Glutamatergic neuron (in vitro differentiated cells): ENCODE measurements at regions not wholly inside any gene's neighbourhood (a gene's known extent, or its start where the extent isn't known, plus 50 kb on each side); places are given as distances from the start of the nearest gene placed in this dataset.

Experiments
- DNase-seq: peaks from one replicate; pipeline ENCODE4 v3.0.0; 2022
- H3K27ac Mint-ChIP-seq: one replicate; pipeline ENCODE4 v1.8.0; 2020; ENCODE audit warnings: mild to moderate bottlenecking, mixed read lengths, inconsistent platforms; ENCODE audit not compliant: unreplicated experiment
- H3K27me3 Mint-ChIP-seq: one replicate; pipeline ENCODE4 v1.8.0; 2020; ENCODE audit warnings: mild to moderate bottlenecking, moderate library complexity, mixed read lengths, inconsistent platforms; ENCODE audit not compliant: unreplicated experiment
- H3K36me3 Mint-ChIP-seq: one replicate; pipeline ENCODE4 v1.8.0; 2020; ENCODE audit warnings: mild to moderate bottlenecking, mixed read lengths, inconsistent platforms; ENCODE audit not compliant: unreplicated experiment
- H3K4me1 Mint-ChIP-seq: one replicate; pipeline ENCODE4 v1.8.0; 2020; ENCODE audit warnings: mild to moderate bottlenecking, low read depth, mixed read lengths, inconsistent platforms; ENCODE audit not compliant: unreplicated experiment
- H3K4me3 Mint-ChIP-seq: one replicate; pipeline ENCODE4 v1.8.0; 2020; ENCODE audit warnings: mild to moderate bottlenecking, mixed read lengths, inconsistent platforms; ENCODE audit not compliant: unreplicated experiment
- H3K9me3 Mint-ChIP-seq: one replicate; pipeline ENCODE4 v1.8.0; 2020; ENCODE audit warnings: mild to moderate bottlenecking, moderate library complexity, mixed read lengths, inconsistent platforms; ENCODE audit not compliant: unreplicated experiment
- CTCF ChIP-seq: fragments of 200-600 bp; sonication (generic); IDR thresholded peaks from one replicate; pipeline ENCODE4 v1.5.0; 2021; ENCODE audit not compliant: partially characterized antibody, unreplicated experiment

GRCh38 chr22:46050916-46051614, 74.1 kb upstream of the WNT7B start:
- H3K4me3 Mint-ChIP-seq: no peak overlapping the region
- TF ChIP-seq CTCF: no peak
- DNase-seq: no peak
- H3K9me3 Mint-ChIP-seq: no peaks in the 10 kb centered on the region
- H3K4me1 Mint-ChIP-seq: no peaks in the 10 kb centered on the region
- no peaks in the 10 kb centered on the region for H3K27me3 Mint-ChIP-seq
- no peak overlapping the region for H3K27ac Mint-ChIP-seq
- no peaks in the 10 kb centered on the region for H3K36me3 Mint-ChIP-seq

- no peak overlapping the region for H3K27ac Mint-ChIP-seq
- H3K27me3 Mint-ChIP-seq: no peaks in the 10 kb centered on the region
- H3K4me3 Mint-ChIP-seq: no peak overlapping the region
- no peak for TF ChIP-seq CTCF
- H3K36me3 Mint-ChIP-seq: no peaks in the 10 kb centered on the region
- no peak for DNase-seq
- H3K9me3 Mint-ChIP-seq: no peaks in the 10 kb centered on the region
- no peaks in the 10 kb centered on the region for H3K4me1 Mint-ChIP-seq
Measured at GRCh38 chr22:46051646-46052045, 74.7 kb upstream of the WNT7B start.

- no peaks in the 10 kb centered on the region for H3K27me3 Mint-ChIP-seq
- no peaks in the 10 kb centered on the region for H3K36me3 Mint-ChIP-seq
- no peak overlapping the region for H3K4me3 Mint-ChIP-seq
- no peak overlapping the region for H3K27ac Mint-ChIP-seq
- no peak for DNase-seq
- no peaks in the 10 kb centered on the region for H3K9me3 Mint-ChIP-seq
- no peaks in the 10 kb centered on the region for H3K4me1 Mint-ChIP-seq
- TF ChIP-seq CTCF: no peak
Measured at GRCh38 chr22:46052331-46052771, 75.4 kb upstream of the WNT7B start.

GRCh38 chr22:46052801-46053562, 76.0 kb upstream of the WNT7B start:
- H3K27ac Mint-ChIP-seq: no peak overlapping the region
- DNase-seq: no peak
- H3K4me1 Mint-ChIP-seq: no peaks in the 10 kb centered on the region
- no peak overlapping the region for H3K4me3 Mint-ChIP-seq
- TF ChIP-seq CTCF: no peak
- no peaks in the 10 kb centered on the region for H3K27me3 Mint-ChIP-seq
- H3K9me3 Mint-ChIP-seq: no peaks in the 10 kb centered on the region
- H3K36me3 Mint-ChIP-seq: no peaks in the 10 kb centered on the region

- H3K27ac Mint-ChIP-seq: no peak overlapping the region
- no peak for TF ChIP-seq CTCF
- H3K36me3 Mint-ChIP-seq: no peaks in the 10 kb centered on the region
- H3K9me3 Mint-ChIP-seq: no peaks in the 10 kb centered on the region
- DNase-seq: no peak
- no peaks in the 10 kb centered on the region for H3K27me3 Mint-ChIP-seq
- H3K4me1 Mint-ChIP-seq: no peaks in the 10 kb centered on the region
- no peak overlapping the region for H3K4me3 Mint-ChIP-seq
Measured at GRCh38 chr22:46053563-46054090, 76.7 kb upstream of the WNT7B start.
